ENCODE measurements at regions not wholly inside any gene's neighbourhood (a gene's known extent, or its start where the extent isn't known, plus 50 kb on each side); places are given as distances from the start of the nearest gene placed in this dataset.

GRCh38 chr1:222233444-222234158 is 314.3 kb downstream of the HHIPL2 start:
- no peak overlapping the region for H3K4me3 ChIP-seq (replicated peaks in 1 of 3)
- no peaks in the 10 kb centered on the region for H3K4me1 ChIP-seq
- TF ChIP-seq CTCF (IDR thresholded peaks at IDR 0.05) (no peak), POLR2A (IDR thresholded peaks at IDR 0.05) (no peak)
- intact Hi-C loops (cut with DNase I): no loop called here
- no peaks in the 10 kb centered on the region for H3K27me3 ChIP-seq
- WGBS, 2 donors: 83 to 84% methylated on average over 6 of the region's 6 CpGs
- DNase-seq: no peak
- no peak overlapping the region for H3K27ac ChIP-seq
- no peaks in the 10 kb centered on the region for H3K36me3 ChIP-seq
- no peaks in the 10 kb centered on the region for H3K9me3 ChIP-seq

DNA sequence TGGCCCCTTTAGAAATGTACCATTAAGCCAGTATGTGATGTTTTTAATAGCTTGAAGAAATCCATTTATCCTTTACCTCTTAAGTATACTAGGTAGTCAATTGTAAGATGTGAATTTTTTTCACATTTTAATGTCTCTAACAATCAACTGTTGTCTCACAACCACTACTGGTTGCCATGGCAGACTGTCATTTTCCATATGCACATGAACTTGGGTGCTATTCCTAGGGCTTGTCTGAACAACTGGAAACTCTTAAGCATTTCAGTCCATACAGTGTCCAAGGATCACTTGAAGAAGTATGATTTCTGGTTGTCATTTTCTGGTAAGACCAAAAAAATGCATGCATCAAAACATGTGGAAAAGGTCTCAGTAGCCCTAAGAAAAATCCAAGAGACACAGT is 315.1 kb downstream of the HHIPL2 start:
- no peaks in the 10 kb centered on the region for H3K27me3 ChIP-seq
- H3K4me3 ChIP-seq (replicated peaks in 1 of 3): no peak overlapping the region
- no peaks in the 10 kb centered on the region for H3K9me3 ChIP-seq
- H3K36me3 ChIP-seq: no peaks in the 10 kb centered on the region
- DNase-seq: no peak
- TF ChIP-seq POLR2A (IDR thresholded peaks at IDR 0.05): no peak
- TF ChIP-seq CTCF (IDR thresholded peaks at IDR 0.05): no peak
- intact Hi-C loops (cut with DNase I): no loop called here
- no peak overlapping the region for H3K27ac ChIP-seq
- no peaks in the 10 kb centered on the region for H3K4me1 ChIP-seq

- DNase-seq: no peak
- Histone ChIP-seq H3K9me3 (no peaks in the 10 kb centered on the region), H3K36me3 (no peaks in the 10 kb centered on the region), H3K4me3 (replicated peaks in 1 of 3) (no peak overlapping the region), H3K4me1 (no peaks in the 10 kb centered on the region), H3K27me3 (no peaks in the 10 kb centered on the region), H3K27ac (no peak overlapping the region)
- WGBS, 2 donors: 78 to 87% methylated on average over 4 of the region's 4 CpGs
- TF ChIP-seq POLR2A (IDR thresholded peaks at IDR 0.05) (no peak), CTCF (IDR thresholded peaks at IDR 0.05) (no peak)
- intact Hi-C loops (cut with DNase I): no loop called here
Measured at GRCh38 chr1:222229672-222230312, 318.1 kb downstream of the HHIPL2 start.

DNA sequence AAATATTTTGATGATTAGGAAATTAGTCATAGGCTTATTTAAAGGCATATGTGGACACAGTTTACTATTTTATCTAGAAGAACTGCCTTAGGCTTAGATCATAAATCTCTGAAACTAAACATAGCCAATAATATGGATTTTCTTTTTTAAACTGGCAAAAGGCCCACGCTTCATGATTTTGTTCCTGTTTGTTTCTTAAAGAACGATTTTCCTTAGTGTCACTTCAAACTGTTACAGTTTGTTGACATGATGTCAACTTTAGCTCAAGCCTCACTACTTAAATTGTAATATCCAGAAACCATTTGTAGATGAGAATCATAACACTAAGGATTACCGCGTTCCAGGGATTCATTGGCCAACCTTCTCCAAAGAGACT is 322.6 kb downstream of the HHIPL2 start:
- H3K36me3 ChIP-seq: no peaks in the 10 kb centered on the region
- intact Hi-C loops (cut with DNase I): no loop called here
- TF ChIP-seq POLR2A (IDR thresholded peaks at IDR 0.05): no peak
- no peak for TF ChIP-seq CTCF (IDR thresholded peaks at IDR 0.05)
- H3K27me3 ChIP-seq: no peaks in the 10 kb centered on the region
- H3K9me3 ChIP-seq: no peaks in the 10 kb centered on the region
- H3K27ac ChIP-seq: no peak overlapping the region
- no peaks in the 10 kb centered on the region for H3K4me1 ChIP-seq
- 76 to 77% methylated on average over 4 of the region's 4 CpGs for WGBS, 2 donors
- DNase-seq: no peak
- no peak overlapping the region for H3K4me3 ChIP-seq (replicated peaks in 1 of 3)

GRCh38 chr1:222224636-222225315 is 323.1 kb downstream of the HHIPL2 start:
- WGBS, 2 donors: 48 to 49% methylated on average over 4 of the region's 4 CpGs
- no peaks in the 10 kb centered on the region for H3K27me3 ChIP-seq
- no peak for TF ChIP-seq CTCF (IDR thresholded peaks at IDR 0.05)
- no peak for TF ChIP-seq POLR2A (IDR thresholded peaks at IDR 0.05)
- H3K27ac ChIP-seq: no peak overlapping the region
- no peaks in the 10 kb centered on the region for H3K36me3 ChIP-seq
- no peaks in the 10 kb centered on the region for H3K9me3 ChIP-seq
- intact Hi-C loops (cut with DNase I): no loop called here
- DNase-seq: no peak
- no peak overlapping the region for H3K4me3 ChIP-seq (replicated peaks in 1 of 3)
- H3K4me1 ChIP-seq: no peaks in the 10 kb centered on the region
